Activated CD4-positive, alpha-beta T cell treated with anti-CD3 and anti-CD28 coated beads, Interleukin-2, amount 50 U/mL, for 16 hours (primary cell): ENCODE measurements at regions not wholly inside any gene's neighbourhood (a gene's known extent, or its start where the extent isn't known, plus 50 kb on each side); places are given as distances from the start of the nearest gene placed in this dataset.

Experiments used
- DNase-seq: peaks from one replicate; pipeline ENCODE4 v3.0.0-alpha.2; 2020

- no peak for DNase-seq
Observed at GRCh38 chr1:78799926-78800325, 150.3 kb downstream of the IFI44 start.

- no peak for DNase-seq
Observed at GRCh38 chr1:78814176-78814575, 164.5 kb downstream of the IFI44 start.

- DNase-seq, result no peak
Observed at GRCh38 chr1:78825561-78825960, 175.9 kb downstream of the IFI44 start.

GRCh38 chr1:78829644-78830043 lies 176.9 kb downstream of the ADGRL4 start:
- DNase-seq, result no peak

GRCh38 chr1:78830321-78830720 lies 176.2 kb downstream of the ADGRL4 start:
- DNase-seq, result no peak

- DNase-seq, result no peak
Observed at GRCh38 chr1:78831731-78832360, 174.7 kb downstream of the ADGRL4 start.

GRCh38 chr1:78833491-78833890 lies 173.0 kb downstream of the ADGRL4 start:
- no peak for DNase-seq

GRCh38 chr1:78834201-78834741 lies 172.3 kb downstream of the ADGRL4 start:
- DNase-seq, result no peak

GRCh38 chr1:78836726-78837125 lies 169.8 kb downstream of the ADGRL4 start:
- DNase-seq, result no peak

- DNase-seq, result peak; percentile 46
Observed at GRCh38 chr1:78839704-78840277, 166.7 kb downstream of the ADGRL4 start.
